GM21390 (cell line): ENCODE measurements at regions not wholly inside any gene's neighbourhood (a gene's known extent, or its start where the extent isn't known, plus 50 kb on each side); places are given as distances from the start of the nearest gene placed in this dataset.

ENCODE experiments used
- ATAC-seq: cut with Tn5 transposase; IDR thresholded peaks from one replicate; pipeline ENCODE4 v1.9.1; 2021; ENCODE audit not compliant: unreplicated experiment

DNA sequence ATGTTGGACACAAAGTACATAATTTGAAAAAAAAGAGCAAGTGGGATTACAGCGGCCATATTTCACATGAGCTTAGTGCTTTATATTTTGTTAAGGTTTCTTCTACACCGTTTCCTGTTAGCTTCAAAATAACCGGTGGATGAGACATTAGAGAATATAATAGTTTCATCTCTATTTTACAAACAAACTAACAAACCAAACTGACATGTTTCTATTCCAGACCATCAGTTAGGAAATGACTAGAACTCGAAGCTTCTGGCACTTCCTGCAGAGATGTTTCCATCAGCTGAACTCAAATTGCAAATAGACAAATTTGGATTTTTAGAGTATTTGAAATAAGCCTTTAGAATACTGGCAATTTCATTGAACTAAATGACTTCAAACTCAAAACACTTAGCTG, 86.5 kb downstream of the MTRR start:
- no peak for ATAC-seq

DNA sequence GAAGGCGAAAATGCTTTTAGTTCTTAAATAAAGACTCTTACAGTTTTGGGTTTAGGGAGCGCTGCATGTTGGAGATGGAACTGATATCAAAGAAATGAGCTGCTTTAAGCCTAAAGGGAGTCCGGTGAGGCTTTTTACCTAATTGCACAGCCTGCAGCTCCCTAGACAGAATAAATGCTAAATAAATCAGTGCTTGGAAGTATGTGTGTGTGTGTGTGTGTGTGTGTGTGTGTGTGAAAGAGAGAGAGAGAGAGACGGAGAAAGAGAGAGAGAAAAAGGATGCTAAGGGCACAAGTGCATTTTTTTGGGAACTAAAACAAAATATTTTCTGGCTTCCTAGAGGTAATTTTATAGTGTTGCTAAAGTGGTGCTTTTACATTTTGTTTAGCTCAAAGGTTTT, 88.4 kb downstream of the MTRR start:
- no peak for ATAC-seq

DNA sequence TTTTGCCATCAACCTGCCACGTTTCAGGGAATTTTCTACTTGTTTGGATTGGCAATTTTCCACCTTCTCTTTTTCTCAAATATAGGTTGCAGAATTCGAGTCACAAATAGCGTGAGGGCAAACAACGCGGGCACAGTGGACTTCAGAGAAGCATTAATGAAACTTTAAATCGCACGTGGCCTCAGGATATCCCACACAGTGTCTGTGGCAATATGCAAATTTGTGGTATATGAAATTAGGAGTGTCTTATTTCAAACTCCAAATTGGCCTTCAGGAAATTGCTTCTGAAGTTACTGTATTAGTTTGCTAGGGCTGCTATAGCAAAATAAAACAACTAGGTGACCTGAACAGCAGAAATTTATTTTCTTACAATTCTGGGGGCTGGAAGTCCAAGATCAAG, 91.2 kb downstream of the MTRR start:
- no peak for ATAC-seq

DNA sequence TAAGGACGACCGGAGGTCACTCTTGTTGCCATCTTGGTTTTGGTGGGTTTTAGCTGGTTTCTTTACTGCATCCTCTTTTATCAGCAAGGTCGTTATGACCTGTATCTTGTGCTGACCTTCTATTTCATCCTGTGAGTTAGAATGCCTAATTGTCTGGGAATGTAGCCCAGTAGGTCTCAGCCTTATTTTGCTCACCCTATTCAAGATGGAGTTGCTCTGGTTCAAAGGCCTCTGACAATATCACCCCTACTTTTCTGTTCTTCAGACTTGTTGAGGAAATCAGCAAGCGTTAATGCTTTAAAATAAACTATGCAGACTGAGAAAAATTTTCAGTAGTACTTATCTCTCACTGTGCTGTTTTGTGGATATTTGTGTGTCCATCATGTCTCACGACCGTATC, 92.6 kb downstream of the MTRR start:
- no peak for ATAC-seq

- peak; percentile 77 for ATAC-seq
Observed at GRCh38 chr5:7970816-7971215, 101.9 kb downstream of the MTRR start.

GRCh38 chr5:7976411-7977190, 107.7 kb downstream of the MTRR start:
- ATAC-seq: no peak

DNA sequence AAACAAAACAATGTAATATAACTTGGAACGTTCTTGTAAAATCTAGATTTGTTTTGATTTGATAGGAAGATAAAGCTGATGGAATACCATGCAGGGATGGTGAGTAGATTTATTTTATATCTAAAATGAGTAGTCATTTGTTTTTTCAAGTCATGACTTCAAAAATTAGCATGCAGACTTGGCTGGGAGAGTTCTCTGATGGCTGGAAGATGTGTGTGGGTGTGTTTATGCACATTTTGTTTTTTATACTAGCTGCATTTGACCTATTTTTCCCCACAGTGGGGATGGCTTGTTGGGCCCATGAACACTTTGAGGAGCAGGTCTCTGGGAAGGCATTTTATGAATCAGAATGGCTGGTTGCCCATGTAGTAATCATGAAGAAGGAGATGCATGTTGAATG, 109.2 kb downstream of the MTRR start:
- no peak for ATAC-seq

- no peak for ATAC-seq
Observed at GRCh38 chr5:7978991-7979390, 110.0 kb downstream of the MTRR start.

DNA sequence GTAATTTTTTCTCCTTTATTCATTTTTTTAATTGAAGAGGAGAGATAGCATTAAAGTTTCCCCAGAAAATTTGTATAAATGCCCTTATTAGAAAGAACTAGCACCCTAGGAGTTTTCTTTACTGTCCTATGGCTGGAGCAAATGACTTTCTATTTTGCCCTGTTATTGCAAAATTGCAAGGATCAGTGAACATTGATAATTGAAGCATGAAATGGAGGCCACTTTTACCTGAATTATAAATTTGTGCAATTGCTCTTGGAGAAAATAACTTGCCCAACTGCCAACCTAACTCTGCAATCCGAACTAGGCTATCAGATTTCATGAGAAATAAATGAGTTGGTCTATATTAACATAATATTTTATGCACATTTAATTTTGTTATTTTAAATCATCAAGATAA, 111.9 kb downstream of the MTRR start:
- no peak for ATAC-seq

DNA sequence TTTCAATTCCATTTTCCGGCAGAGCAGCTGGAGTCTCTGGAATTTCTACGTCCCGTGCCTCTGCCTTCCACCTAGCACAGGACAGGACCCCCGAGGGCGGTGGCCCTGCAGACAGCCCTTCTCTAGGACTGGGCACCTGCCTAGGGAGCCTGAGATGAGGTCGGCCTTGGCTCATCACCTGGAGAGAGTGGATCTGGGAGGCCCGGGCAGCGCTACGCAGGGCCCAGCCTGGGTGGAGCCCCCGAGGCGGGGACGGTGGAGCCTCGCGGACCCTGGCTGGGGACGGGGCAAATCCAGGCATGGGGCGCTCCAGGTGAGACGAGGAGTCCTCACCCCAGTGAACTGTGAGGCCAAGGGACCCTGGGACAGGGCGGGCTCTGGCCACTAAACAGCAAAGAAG, 114.5 kb downstream of the MTRR start:
- no peak for ATAC-seq

- no peak for ATAC-seq
Observed at GRCh38 chr5:7991125-7991821, 122.3 kb downstream of the MTRR start.

DNA sequence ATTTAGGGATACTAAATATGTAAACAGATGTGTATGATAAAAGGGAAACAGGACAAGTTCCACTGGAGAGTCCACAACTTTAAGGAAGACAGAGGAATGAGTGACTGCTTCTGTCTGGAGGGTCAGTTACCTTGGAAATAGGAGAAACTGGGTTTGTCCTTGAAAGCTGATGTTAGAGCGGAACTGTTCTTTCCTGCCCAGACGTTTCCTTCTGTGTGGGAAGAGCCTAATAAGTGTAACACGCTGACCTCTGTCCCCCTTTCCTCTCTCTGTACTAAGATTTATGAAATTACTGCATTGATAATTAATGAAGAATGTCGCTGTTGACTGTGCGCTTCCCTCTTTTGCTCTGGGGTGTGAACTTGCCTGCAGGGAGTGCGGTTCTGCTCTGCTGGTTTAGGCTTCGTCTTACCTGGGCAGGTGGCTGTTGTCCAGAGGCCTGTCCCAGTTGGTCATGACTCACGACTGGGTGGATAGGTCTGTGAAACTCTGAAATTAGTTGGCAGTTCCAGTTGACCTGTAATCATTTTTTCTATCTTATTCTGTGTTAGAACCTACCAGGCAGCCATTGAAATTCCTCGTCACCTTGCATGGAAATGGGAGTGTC, 126.8 kb downstream of the MTRR start:
- no peak for ATAC-seq

DNA sequence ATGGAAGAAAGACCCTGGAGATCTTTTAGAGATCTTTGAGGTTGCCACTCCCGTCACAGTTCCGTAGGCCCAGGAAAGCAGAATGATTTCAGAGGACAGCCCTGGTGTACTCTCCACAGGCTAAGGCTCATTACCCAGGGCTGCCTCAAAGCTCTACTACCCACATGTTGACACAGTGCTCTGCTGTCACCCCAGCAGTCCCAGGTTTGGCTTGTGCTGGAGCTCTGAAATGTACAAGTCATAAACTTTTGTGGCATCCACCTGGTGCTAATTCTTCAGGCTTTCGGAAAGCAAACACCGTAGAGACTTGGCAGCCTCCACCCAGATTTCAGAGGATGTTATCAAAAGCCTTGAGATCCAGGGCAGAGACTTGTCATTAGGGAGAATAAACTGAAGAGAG, 136.5 kb downstream of the MTRR start:
- no peak for ATAC-seq

DNA sequence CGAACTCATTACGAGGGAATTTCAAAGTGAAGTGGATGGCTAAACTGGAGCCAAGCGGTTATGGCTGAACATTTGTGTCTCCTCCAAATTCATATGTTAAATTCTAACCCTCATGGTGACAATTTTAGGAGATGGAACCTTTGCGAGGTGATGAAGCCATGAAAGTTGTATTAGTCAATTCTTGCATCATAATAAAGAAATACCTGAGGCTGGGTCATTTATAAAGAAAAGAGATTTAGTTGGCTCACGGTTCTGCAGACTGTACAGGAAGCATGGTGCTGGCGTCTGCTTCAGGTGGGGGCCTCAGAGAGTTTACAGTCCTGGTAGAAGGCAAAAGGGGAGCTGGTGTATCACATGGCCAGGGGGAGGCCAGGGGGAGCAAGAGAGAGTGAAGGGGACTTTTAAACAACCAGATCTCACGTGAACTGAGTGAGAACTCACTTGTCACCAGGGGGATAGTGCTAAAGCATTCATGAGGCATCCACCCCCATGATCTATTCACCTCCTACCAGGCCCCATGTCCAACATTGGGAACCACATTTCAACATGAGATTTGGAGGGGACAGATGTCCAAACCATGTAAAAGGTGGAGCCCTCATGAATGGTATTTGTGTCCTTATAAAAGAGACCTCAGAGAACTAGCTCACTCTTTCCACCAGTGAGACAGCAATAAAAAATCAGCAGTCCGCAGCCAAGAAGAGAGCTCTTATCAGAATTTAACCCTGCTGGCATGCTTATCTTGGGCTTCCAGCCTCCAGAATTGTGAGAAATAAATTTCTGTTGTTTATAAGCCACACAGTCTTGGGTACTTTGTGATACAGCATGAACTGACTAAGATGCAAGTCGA, 143.4 kb downstream of the MTRR start:
- no peak for ATAC-seq

- ATAC-seq: no peak
Observed at GRCh38 chr5:8013948-8014710, 145.2 kb downstream of the MTRR start.

DNA sequence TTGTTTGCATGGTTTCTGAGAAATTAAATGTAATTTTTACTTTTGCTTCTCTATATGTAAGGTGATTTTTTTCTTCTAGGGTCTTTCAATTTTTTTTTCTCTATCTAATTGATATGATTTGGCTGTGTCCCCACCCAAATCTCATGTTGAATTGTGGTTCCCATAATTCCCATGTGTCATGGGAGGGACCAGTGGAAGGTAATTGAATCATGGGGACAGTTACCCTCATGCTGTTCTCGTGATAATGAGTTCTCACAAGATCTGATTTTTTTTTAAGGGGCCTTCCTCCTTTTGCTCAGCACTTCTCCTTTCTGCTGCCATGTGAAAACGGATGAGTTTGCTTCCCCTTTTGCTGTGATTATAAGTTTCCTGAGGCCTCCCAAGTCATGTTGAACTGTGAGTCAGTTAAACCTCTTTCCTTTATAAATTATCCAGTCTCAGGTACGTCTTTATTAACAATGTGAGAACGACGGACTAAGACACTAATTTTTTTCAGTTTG, 150.8 kb downstream of the MTRR start:
- no peak for ATAC-seq

GRCh38 chr5:8020861-8021514, 152.0 kb downstream of the MTRR start:
- no peak for ATAC-seq

- ATAC-seq: no peak
Observed at GRCh38 chr5:8028243-8028642, 159.3 kb downstream of the MTRR start.

DNA sequence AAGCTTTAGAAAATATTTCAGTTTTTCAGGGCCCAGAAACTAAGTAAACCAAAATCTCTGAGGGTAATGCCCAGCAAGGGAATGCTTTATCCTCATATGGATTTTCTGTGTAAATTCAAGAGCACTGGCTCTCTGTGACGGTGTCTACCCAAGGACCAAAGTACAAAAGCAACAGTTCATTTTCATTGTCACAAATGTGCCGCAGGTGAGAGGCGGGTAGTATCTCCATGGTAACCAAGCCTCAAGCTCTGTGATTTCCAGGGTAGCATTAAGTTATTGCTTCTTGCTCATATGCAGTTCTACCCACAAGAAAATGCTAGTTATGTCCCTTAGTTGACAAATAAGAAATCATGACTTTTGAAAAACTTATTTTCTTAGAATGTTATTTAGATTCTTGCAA, 164.3 kb downstream of the MTRR start:
- ATAC-seq: no peak

DNA sequence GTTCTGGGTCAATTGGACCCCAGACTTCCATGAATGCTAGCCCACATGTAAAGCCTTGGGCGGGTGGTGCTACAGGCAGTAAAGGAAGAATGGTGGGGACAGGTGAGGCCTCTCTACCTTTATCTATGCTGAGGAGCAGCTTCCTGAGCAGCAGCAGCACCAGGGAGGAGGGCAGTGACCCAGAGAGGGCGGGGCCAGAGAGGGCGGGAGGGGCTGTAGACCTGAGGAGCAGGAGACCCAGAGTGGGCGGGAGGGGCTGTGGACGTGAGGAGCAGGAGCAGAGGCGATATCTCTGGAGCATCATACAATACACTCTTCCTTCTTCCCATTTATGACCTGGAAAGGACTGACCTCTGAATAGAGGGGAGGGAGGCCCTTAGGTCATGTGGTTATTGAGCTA, 165.9 kb downstream of the MTRR start:
- no peak for ATAC-seq
